Rectal smooth muscle tissue (tissue), 1 donor: ENCODE measurements at regions not wholly inside any gene's neighbourhood (a gene's known extent, or its start where the extent isn't known, plus 50 kb on each side); places are given as distances from the start of the nearest gene placed in this dataset.

ENCODE experiments used
- H3K27ac ChIP-seq: one replicate; pipeline ENCODE4 v1.7.0; 2013; ENCODE audit warnings: low read depth, low read length, inconsistent platforms
- H3K27me3 ChIP-seq: one replicate; pipeline ENCODE4 v1.7.0; 2013; ENCODE audit warnings: low read length; ENCODE audit not compliant: control insufficient read depth, insufficient read depth
- H3K36me3 ChIP-seq: one replicate; pipeline ENCODE4 v1.7.0; 2013; ENCODE audit warnings: low read length; ENCODE audit not compliant: control insufficient read depth, insufficient read depth
- H3K4me1 ChIP-seq: one replicate; pipeline ENCODE4 v1.7.0; 2013; ENCODE audit warnings: low read length; ENCODE audit not compliant: control insufficient read depth, insufficient read depth
- H3K4me3 ChIP-seq: one replicate; pipeline ENCODE4 v1.7.0; 2013; ENCODE audit warnings: low read length
- H3K9ac ChIP-seq: one replicate; pipeline ENCODE4 v1.7.0; 2013; ENCODE audit warnings: low read length

GRCh38 chrX:39904816-39905537 is 192.8 kb downstream of the BCOR start:
- H3K4me3 ChIP-seq: no peak overlapping the region
- H3K27me3 ChIP-seq: no peaks in the 10 kb centered on the region
- H3K27ac ChIP-seq: no peak overlapping the region
- no peaks in the 10 kb centered on the region for H3K36me3 ChIP-seq
- H3K4me1 ChIP-seq: peaks cover 11% of the 10 kb centered on the region
- no peak overlapping the region for H3K9ac ChIP-seq

- no peak overlapping the region for H3K27ac ChIP-seq
- no peak overlapping the region for H3K9ac ChIP-seq
- peaks cover 11% of the 10 kb centered on the region for H3K4me1 ChIP-seq
- H3K36me3 ChIP-seq: no peaks in the 10 kb centered on the region
- no peaks in the 10 kb centered on the region for H3K27me3 ChIP-seq
- no peak overlapping the region for H3K4me3 ChIP-seq
These were observed 192.2 kb downstream of the BCOR start for GRCh38 chrX:39905538-39905891.

- H3K27ac ChIP-seq: peak overlapping the region; percentile 24
- peaks cover 11% of the 10 kb centered on the region for H3K4me1 ChIP-seq
- H3K27me3 ChIP-seq: no peaks in the 10 kb centered on the region
- H3K9ac ChIP-seq: no peak overlapping the region
- peak overlapping the region; percentile 25 for H3K4me3 ChIP-seq
- no peaks in the 10 kb centered on the region for H3K36me3 ChIP-seq
These were observed 191.8 kb downstream of the BCOR start for GRCh38 chrX:39905946-39906345.

GRCh38 chrX:39907964-39908661 is 189.6 kb downstream of the BCOR start:
- Histone ChIP-seq H3K27me3 (peaks cover 3% of the 10 kb centered on the region), H3K4me1 (peaks cover 11% of the 10 kb centered on the region), H3K4me3 (no peak overlapping the region), H3K27ac (no peak overlapping the region), H3K9ac (no peak overlapping the region), H3K36me3 (no peaks in the 10 kb centered on the region)

GRCh38 chrX:39909996-39910395 is 187.8 kb downstream of the BCOR start:
- peaks cover 3% of the 10 kb centered on the region for H3K27me3 ChIP-seq
- H3K4me3 ChIP-seq: no peak overlapping the region
- H3K36me3 ChIP-seq: no peaks in the 10 kb centered on the region
- H3K27ac ChIP-seq: no peak overlapping the region
- no peak overlapping the region for H3K9ac ChIP-seq
- peaks cover 8% of the 10 kb centered on the region for H3K4me1 ChIP-seq

- H3K27ac ChIP-seq: no peak overlapping the region
- H3K4me3 ChIP-seq: no peak overlapping the region
- H3K27me3 ChIP-seq: peaks cover 3% of the 10 kb centered on the region
- no peak overlapping the region for H3K9ac ChIP-seq
- H3K4me1 ChIP-seq: peaks cover 4% of the 10 kb centered on the region
- no peaks in the 10 kb centered on the region for H3K36me3 ChIP-seq
These were observed 187.1 kb downstream of the BCOR start for GRCh38 chrX:39910651-39911050.

- no peaks in the 10 kb centered on the region for H3K36me3 ChIP-seq
- H3K9ac ChIP-seq: no peak overlapping the region
These were observed 186.4 kb downstream of the BCOR start for GRCh38 chrX:39911278-39911897.

GRCh38 chrX:39912126-39912525 is 185.6 kb downstream of the BCOR start:
- Histone ChIP-seq H3K36me3 (no peaks in the 10 kb centered on the region), H3K27ac (no peak overlapping the region), H3K27me3 (peaks cover 3% of the 10 kb centered on the region)

More at GRCh38 chrX:39911278-39911897, 186.4 kb downstream of the BCOR start:
- Histone ChIP-seq H3K27me3 (peaks cover 3% of the 10 kb centered on the region), H3K4me3 (no peak overlapping the region), H3K4me1 (peaks cover 4% of the 10 kb centered on the region), H3K27ac (no peak overlapping the region)

GRCh38 chrX:39915081-39915480 is 182.7 kb downstream of the BCOR start:
- Histone ChIP-seq H3K9ac (no peak overlapping the region), H3K27ac (no peak overlapping the region), H3K36me3 (no peaks in the 10 kb centered on the region), H3K4me1 (no peaks in the 10 kb centered on the region), H3K4me3 (no peak overlapping the region), H3K27me3 (peaks cover 3% of the 10 kb centered on the region)

More at GRCh38 chrX:39912126-39912525, 185.6 kb downstream of the BCOR start:
- H3K9ac ChIP-seq: no peak overlapping the region
- no peak overlapping the region for H3K4me3 ChIP-seq
- peaks cover 4% of the 10 kb centered on the region for H3K4me1 ChIP-seq

- no peaks in the 10 kb centered on the region for H3K4me1 ChIP-seq
- no peaks in the 10 kb centered on the region for H3K36me3 ChIP-seq
- no peak overlapping the region for H3K9ac ChIP-seq
- no peak overlapping the region for H3K4me3 ChIP-seq
- no peak overlapping the region for H3K27ac ChIP-seq
- H3K27me3 ChIP-seq: peaks cover 3% of the 10 kb centered on the region
These were observed 182.2 kb downstream of the BCOR start for GRCh38 chrX:39915596-39915995.

- Histone ChIP-seq H3K9ac (no peak overlapping the region), H3K36me3 (no peaks in the 10 kb centered on the region), H3K27ac (no peak overlapping the region), H3K27me3 (no peaks in the 10 kb centered on the region), H3K4me1 (no peaks in the 10 kb centered on the region), H3K4me3 (no peak overlapping the region)
These were observed 175.9 kb downstream of the BCOR start for GRCh38 chrX:39921838-39922237.

- no peaks in the 10 kb centered on the region for H3K4me1 ChIP-seq
- no peaks in the 10 kb centered on the region for H3K36me3 ChIP-seq
- H3K9ac ChIP-seq: no peak overlapping the region
- H3K27ac ChIP-seq: no peak overlapping the region
- H3K27me3 ChIP-seq: no peaks in the 10 kb centered on the region
- H3K4me3 ChIP-seq: no peak overlapping the region
These were observed 175.3 kb downstream of the BCOR start for GRCh38 chrX:39922488-39922887.
